ENCODE measurements at regions not wholly inside any gene's neighbourhood (a gene's known extent, or its start where the extent isn't known, plus 50 kb on each side); places are given as distances from the start of the nearest gene placed in this dataset.

DNA sequence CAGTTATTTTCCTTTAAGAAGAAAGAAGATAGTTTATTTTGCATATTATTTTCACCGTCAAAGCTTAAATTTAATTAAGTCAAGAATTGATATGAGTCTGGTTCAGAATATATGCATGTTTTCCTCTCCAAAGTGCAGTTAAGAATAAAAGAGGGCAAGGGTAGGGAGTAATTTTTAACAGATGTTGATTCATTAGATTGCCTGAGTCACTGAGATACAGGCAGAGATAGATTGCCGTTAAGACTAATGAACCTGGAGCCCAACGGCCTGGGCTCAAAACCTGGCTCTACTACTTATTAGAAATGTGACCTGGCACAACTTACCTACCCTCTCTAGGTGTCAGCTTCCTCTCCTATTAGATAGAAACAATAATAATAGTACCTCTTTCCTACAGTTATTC, 1037.4 kb upstream of the PABPC4L start:
- intact Hi-C loops (cut with DNase I) = no loop called here
- Histone ChIP-seq H3K9me3 (ENCODE audit: control insufficient read depth in 2 of 3, insufficient read depth in 1 of 3, low read length in 3 of 3) (no peaks in the 10 kb centered on the region), H3K9ac (ENCODE audit: low read length in 3 of 3) (no peak overlapping the region), H3K27ac (ENCODE audit: low read depth in 2 of 2, low read length in 2 of 2) (no peak overlapping the region), H3K36me3 (ENCODE audit: control insufficient read depth in 2 of 3, insufficient read depth in 3 of 3, low read length in 3 of 3) (no peaks in the 10 kb centered on the region), H3K27me3 (ENCODE audit: control insufficient read depth, insufficient read depth, low read length) (no peaks in the 10 kb centered on the region), H3K4me3 (ENCODE audit: low read length in 3 of 3) (no peak overlapping the region), H3K4me1 (ENCODE audit: control insufficient read depth in 2 of 3, insufficient read depth in 2 of 3, low read depth in 1 of 3, low read length in 3 of 3) (no peaks in the 10 kb centered on the region)
- DNase-seq (peak in 1 of 5 donors; percentile 13), FAIRE-seq (no peak)
- TF ChIP-seq, protein P1, sequence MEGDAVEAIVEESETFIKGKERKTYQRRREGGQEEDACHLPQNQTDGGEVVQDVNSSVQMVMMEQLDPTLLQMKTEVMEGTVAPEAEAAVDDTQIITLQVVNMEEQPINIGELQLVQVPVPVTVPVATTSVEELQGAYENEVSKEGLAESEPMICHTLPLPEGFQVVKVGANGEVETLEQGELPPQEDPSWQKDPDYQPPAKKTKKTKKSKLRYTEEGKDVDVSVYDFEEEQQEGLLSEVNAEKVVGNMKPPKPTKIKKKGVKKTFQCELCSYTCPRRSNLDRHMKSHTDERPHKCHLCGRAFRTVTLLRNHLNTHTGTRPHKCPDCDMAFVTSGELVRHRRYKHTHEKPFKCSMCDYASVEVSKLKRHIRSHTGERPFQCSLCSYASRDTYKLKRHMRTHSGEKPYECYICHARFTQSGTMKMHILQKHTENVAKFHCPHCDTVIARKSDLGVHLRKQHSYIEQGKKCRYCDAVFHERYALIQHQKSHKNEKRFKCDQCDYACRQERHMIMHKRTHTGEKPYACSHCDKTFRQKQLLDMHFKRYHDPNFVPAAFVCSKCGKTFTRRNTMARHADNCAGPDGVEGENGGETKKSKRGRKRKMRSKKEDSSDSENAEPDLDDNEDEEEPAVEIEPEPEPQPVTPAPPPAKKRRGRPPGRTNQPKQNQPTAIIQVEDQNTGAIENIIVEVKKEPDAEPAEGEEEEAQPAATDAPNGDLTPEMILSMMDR (IDR thresholded peaks at IDR 0.05; ENCODE audit: borderline replicate concordance, extremely low read depth, insufficient read depth) = no peak

DNA sequence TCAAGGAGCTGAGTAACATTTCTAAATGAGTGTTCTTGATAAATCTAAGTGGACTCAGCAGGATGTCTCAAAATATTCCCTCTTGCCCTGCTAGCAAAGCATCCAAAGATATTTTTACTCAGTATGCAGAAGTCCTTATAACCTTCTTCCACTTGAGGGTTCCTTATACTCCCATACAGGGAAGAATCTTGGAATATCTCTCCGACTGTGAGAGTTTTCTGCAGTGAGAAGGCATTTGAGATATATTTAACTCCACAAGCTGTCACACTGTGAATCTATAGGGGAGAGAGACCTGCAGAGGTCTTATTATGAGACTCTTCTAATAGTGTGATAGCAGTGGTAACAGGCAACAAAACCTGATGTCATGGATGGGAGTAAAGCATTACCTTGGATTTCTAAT, 1034.5 kb upstream of the PABPC4L start:
- Histone ChIP-seq H3K36me3 (ENCODE audit: control insufficient read depth in 2 of 3, insufficient read depth in 3 of 3, low read length in 3 of 3) (no peaks in the 10 kb centered on the region), H3K4me1 (ENCODE audit: control insufficient read depth in 2 of 3, insufficient read depth in 2 of 3, low read depth in 1 of 3, low read length in 3 of 3) (no peaks in the 10 kb centered on the region), H3K27me3 (ENCODE audit: control insufficient read depth, insufficient read depth, low read length) (no peaks in the 10 kb centered on the region), H3K27ac (ENCODE audit: low read depth in 2 of 2, low read length in 2 of 2) (no peak overlapping the region), H3K4me3 (ENCODE audit: low read length in 3 of 3) (no peak overlapping the region), H3K9ac (ENCODE audit: low read length in 3 of 3) (no peak overlapping the region), H3K9me3 (ENCODE audit: control insufficient read depth in 2 of 3, insufficient read depth in 1 of 3, low read length in 3 of 3) (no peaks in the 10 kb centered on the region)
- intact Hi-C loops (cut with DNase I) = no loop called here
- DNase-seq (no peak), FAIRE-seq (no peak)
- TF ChIP-seq, protein P1 (IDR thresholded peaks at IDR 0.05; ENCODE audit: borderline replicate concordance, extremely low read depth, insufficient read depth) = no peak

DNA sequence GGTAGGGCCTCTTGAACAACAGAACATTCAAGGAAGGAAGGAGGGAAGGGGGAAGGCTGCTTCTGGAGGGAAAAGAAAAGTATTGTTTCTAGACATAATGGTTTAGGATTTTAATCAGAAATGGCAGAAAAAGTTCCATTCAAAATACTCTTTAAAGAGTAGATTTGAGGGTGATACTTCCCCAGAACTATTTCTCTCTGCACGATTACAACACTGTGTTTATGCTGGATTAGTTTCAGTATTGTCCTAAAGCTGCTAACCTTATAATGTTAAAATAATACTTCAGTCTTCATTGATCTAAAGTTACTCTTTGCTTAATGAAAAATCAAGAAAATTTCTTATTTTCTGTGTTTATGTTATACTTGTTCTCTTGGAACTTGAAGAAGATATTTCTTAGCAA, 1026.3 kb upstream of the PABPC4L start:
- no peak overlapping the region for H3K27ac ChIP-seq (ENCODE audit: low read depth in 2 of 2, low read length in 2 of 2)
- H3K9ac ChIP-seq (ENCODE audit: low read length in 3 of 3) = no peak overlapping the region
- DNase-seq (no peak), FAIRE-seq (no peak)
- intact Hi-C loops (cut with DNase I) = no loop called here
- TF ChIP-seq, protein P1 (IDR thresholded peaks at IDR 0.05; ENCODE audit: borderline replicate concordance, extremely low read depth, insufficient read depth) = no peak
- no peaks in the 10 kb centered on the region for H3K9me3 ChIP-seq (ENCODE audit: control insufficient read depth in 2 of 3, insufficient read depth in 1 of 3, low read length in 3 of 3)
- H3K27me3 ChIP-seq (ENCODE audit: control insufficient read depth, insufficient read depth, low read length) = no peaks in the 10 kb centered on the region
- H3K4me3 ChIP-seq (ENCODE audit: low read length in 3 of 3) = no peak overlapping the region
- no peaks in the 10 kb centered on the region for H3K4me1 ChIP-seq (ENCODE audit: control insufficient read depth in 2 of 3, insufficient read depth in 2 of 3, low read depth in 1 of 3, low read length in 3 of 3)
- H3K36me3 ChIP-seq (ENCODE audit: control insufficient read depth in 2 of 3, insufficient read depth in 3 of 3, low read length in 3 of 3) = no peaks in the 10 kb centered on the region

DNA sequence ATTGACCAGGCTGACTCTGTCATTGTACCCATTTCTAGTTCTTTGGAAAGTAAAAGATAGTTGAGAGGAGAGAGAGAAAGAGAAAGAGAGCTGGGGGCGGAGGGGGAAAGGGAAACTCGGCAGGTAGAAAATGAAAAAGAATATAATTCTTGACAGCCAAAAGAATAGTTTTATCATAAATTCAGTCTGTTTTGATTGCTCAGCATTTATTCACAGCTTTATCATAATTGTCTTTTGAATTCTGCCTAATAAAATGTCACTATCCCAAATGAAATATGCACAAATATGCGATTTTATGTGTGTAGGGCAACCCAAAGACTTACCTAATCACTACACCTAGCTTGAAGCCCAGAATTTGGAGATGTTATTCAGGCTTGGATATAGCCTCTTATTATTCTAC, 1024.0 kb upstream of the PABPC4L start:
- Histone ChIP-seq H3K27me3 (ENCODE audit: control insufficient read depth, insufficient read depth, low read length) (no peaks in the 10 kb centered on the region), H3K4me1 (ENCODE audit: control insufficient read depth in 2 of 3, insufficient read depth in 2 of 3, low read depth in 1 of 3, low read length in 3 of 3) (no peaks in the 10 kb centered on the region), H3K9me3 (ENCODE audit: control insufficient read depth in 2 of 3, insufficient read depth in 1 of 3, low read length in 3 of 3) (no peaks in the 10 kb centered on the region), H3K27ac (ENCODE audit: low read depth in 2 of 2, low read length in 2 of 2) (no peak overlapping the region), H3K4me3 (ENCODE audit: low read length in 3 of 3) (no peak overlapping the region), H3K36me3 (ENCODE audit: control insufficient read depth in 2 of 3, insufficient read depth in 3 of 3, low read length in 3 of 3) (no peaks in the 10 kb centered on the region), H3K9ac (ENCODE audit: low read length in 3 of 3) (no peak overlapping the region)
- FAIRE-seq (no peak), DNase-seq (no peak)
- TF ChIP-seq, protein P1 (IDR thresholded peaks at IDR 0.05; ENCODE audit: borderline replicate concordance, extremely low read depth, insufficient read depth) = no peak
- intact Hi-C loops (cut with DNase I) = no loop called here
